Skin epidermis (tissue), 12 donors: ENCODE measurements at regions not wholly inside any gene's neighbourhood (a gene's known extent, or its start where the extent isn't known, plus 50 kb on each side); places are given as distances from the start of the nearest gene placed in this dataset.

Experiments
- H3K27ac ChIP-seq, 21 experiments: fragments of 200-600 bp; sonication (generic) in 11 of 21; one replicate each; pipeline ENCODE4 v1.5.0; 2020; ENCODE audit warnings: mild to moderate bottlenecking in 3 of 21, inconsistent platforms in 2 of 21, moderate library complexity in 2 of 21
- H3K4me3 ChIP-seq, 7 experiments: fragments of 200-600 bp; sonication (generic) in 2 of 7; one replicate each; pipeline ENCODE4 v1.5.0; 2020; ENCODE audit warnings: inconsistent platforms in 2 of 7, mild to moderate bottlenecking in 2 of 7, moderate library complexity in 1 of 7

DNA sequence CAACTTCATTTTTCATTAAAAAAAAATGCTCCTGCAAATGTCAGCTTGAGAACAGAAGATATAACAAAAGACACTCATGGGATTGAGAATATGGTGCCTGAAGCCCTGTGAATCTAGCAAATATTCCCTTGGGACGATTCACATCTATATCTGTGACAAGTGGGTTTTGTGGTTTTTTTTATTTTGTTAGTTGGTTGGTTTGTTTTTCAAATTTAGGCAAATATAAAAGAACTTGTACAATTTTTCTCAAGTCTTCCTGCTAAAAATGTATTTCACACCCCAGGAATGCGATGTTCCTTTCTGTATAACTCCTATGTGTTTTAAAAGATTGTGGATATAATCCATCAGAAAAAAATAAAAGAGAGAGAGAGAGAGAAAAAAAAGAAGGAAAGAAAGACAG, 1061.8 kb upstream of the ARRDC3 start:
- Histone ChIP-seq H3K4me3 (no peak overlapping the region), H3K27ac (no peak overlapping the region)

DNA sequence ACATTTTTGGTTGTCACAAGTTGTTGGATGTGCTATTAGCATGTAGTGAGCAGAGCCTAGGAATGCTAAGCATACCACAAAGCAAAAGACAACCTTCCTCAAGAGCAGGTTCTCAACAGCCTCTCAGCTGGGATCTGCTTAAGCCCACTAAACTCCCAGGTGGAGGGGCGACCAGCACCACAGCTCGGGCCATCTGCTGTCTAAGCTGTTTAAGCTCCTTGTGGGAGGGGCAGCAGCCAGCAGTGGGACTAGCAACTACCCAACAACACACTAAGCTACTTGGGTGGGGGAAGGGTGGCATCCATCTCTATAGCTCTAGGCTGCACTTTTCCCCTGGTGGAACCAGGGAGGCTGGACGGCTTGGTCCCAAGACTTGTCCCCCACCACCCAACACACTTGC, 1052.7 kb upstream of the ARRDC3 start:
- no peak overlapping the region for H3K27ac ChIP-seq
- no peak overlapping the region for H3K4me3 ChIP-seq

DNA sequence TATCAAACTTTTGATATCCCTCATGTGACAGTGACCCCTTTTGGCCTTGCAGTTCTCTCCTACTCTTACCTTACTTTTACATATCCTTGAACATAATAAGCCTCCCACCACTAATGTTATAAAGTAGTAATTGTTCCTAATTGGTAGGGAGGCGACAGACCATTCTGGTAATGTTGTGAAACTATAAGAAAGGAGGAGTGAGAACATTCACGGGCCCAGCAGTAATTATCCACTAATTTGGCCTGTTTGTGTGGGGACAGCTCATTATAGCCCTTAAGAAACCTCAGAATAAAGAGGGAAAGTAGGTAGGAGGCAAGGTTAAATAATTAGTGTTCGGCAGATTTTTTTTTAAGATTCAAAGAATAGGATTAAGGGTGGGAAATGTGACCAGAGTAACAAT, 1046.5 kb upstream of the ARRDC3 start:
- H3K4me3 ChIP-seq: no peak overlapping the region
- H3K27ac ChIP-seq: no peak overlapping the region

DNA sequence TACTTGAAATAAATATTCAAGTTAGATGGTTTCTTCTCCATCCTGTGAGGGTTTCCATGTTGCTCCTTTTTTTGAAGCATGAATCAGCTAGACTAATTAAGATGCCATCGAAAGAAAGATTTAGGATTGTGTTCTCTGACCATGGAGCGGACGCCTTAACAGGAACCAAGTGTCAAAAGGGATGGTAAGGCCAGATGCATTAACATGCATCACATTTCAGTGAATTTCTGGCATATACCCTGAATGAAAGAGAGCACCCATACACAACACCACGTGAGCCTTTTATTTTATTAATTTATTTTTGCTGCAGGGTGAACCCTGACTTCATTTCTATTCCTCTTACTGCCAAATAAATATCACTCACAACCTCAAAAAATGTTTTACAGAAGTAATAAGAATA, 1045.3 kb upstream of the ARRDC3 start:
- Histone ChIP-seq H3K27ac (no peak overlapping the region), H3K4me3 (no peak overlapping the region)

DNA sequence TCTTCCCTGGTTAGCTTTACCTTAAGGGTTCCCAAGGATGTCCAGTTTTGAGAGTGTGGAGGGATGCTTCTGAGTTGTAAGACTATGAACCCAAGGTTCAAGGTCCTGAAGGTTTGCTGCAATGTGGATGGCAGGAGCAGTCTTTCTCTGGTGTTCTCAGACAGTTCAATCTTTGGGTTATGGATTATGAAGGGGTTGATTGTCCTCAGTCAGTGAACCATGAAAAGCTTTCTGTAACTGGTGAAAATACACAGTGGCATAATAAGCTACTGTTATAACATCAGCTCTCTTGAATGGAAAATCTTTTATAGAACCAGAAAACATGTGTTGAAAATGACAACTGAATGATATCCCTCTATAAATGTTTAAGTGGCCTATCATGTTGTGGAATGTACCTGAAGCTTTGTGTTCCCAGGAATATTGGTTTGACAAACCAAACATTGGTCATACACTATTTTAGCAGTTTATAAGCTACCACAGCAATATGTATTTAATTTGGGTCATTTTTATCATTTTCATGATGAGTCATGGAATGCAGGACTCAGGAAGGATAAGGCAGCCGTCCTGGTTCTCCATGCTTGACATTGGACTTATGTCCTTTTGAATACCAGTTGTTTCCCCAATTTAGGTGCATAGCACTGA, 1041.8 kb upstream of the ARRDC3 start:
- no peak overlapping the region for H3K4me3 ChIP-seq

DNA sequence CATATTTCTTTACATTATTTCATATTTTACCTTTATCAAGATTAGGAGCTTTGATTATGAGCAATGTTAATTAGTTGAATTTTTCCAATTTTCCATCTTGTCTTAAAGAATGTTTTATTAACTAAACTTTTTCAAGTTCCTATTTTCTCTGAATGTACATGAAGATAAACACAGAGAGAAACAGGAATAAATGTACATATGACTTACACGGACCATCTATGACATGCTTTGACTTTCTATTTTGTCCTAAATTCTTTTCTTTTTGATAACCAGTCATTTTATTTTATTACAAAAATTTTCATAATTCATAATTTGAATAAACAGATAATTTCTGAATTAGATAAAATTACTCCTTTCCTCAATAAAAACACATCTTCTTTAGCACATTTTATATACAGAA, 1038.8 kb upstream of the ARRDC3 start:
- no peak overlapping the region for H3K4me3 ChIP-seq

More for the DNA sequence above, 1041.8 kb upstream of the ARRDC3 start:
- H3K27ac ChIP-seq: no peak overlapping the region

DNA sequence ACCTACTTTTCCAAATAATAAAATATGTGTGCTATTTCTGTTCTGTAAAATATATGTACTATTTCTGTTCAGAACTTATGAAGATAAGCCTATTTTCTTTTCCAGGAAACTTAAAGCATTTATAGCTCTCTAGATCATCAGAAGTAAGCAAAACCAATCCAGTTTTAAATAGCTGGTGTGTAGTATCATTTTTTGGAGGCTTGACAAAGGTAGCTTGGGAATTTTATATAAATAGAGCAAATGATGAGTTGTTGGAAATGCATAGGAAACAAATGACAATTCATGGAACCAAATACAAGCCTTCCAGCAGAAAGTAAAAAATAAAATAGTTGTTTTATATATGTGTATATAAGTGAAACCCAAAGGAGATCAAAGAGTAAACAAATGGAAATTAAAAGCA, 1038.1 kb upstream of the ARRDC3 start:
- H3K4me3 ChIP-seq: no peak overlapping the region
- no peak overlapping the region for H3K27ac ChIP-seq

More for the DNA sequence above, 1038.8 kb upstream of the ARRDC3 start:
- no peak overlapping the region for H3K27ac ChIP-seq

DNA sequence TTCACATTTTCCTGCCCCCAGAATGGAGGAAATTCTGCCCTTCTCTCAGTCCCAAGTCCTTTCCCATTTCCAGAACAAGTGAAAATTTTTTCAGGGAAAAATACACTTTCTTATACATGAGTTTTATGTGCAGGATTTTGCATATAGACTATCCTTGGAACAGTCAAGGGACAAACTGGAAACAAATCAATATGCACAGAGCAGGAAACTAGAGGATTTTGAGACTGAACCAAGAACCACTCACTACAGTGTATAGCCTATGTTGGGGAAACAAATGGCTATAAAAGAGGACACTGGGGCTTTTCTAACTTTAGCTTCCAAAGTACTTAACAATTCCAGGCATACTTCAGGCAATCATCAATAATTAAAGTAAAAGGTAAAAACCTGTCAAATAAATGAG, 1036.1 kb upstream of the ARRDC3 start:
- Histone ChIP-seq H3K4me3 (no peak overlapping the region), H3K27ac (no peak overlapping the region)

DNA sequence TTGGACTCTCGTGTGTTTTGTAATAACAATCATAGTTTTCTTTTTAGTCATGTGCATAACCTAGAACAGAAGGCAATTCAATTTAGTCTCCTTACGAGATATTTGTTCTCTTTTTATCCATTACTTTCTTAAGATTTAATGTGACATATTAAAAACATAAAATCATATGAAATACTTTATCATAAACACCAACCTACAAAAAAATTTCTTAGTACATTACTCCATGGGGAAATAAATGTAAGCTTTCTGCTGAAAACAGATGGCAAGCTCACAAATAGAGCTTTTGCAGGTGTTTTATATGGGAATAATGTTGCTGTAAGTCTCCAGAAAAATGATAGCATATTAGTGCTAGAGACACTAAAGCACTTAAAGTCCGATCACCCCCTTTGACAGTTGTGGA, 1035.2 kb upstream of the ARRDC3 start:
- Histone ChIP-seq H3K4me3 (no peak overlapping the region), H3K27ac (no peak overlapping the region)

DNA sequence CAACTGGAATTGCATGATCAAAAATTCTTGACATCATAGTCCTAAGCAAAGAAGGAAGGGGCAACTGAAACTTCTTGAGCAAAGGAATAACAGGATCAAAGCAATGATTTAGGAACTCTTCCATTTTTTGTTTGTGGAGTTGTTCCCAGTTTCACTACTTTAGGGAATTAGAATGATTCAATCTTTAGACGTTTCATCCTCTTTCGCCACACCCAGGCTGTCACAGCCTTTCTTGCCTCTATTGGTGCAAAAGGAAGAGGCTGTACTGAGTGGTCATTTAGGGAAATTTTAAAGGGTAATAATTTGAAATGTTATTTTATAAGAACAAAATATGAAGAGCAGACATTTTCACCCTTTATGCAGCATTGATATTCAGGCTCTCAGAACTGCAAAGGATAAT, 1026.0 kb upstream of the ARRDC3 start:
- no peak overlapping the region for H3K27ac ChIP-seq
- H3K4me3 ChIP-seq: no peak overlapping the region

DNA sequence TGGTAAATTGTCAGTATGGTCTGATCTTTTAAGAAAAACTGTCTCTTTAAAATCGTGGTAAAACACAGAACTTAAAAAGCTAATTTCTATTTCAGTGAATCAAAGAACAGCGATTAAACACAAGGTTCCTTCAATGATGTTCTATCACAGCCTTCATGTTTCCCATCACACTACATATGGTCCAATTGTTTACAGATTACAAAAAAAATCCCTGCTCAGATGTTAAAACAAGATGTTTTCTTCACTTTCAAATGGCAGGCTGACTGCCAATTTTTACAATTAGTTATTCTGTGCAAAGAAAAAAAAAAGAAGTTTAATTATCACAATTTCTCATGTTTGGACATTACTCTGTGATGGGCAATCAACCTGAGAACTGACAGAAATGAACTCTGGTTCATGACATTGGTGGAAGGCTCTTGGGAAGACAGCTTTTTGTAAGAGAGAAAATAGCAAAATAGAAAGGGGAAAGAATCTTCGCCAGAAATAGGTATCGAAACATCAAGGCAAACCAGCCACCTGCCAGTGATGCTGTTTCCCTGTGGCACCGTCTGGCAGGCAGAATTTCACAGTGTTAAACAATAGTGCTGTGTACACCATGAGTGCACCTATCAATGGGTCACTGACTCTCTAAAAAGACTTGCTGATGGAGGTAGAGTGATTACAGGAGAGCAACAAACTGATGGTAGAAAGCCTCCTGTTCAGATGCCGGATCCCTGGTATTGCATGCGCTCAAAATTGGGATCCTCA, 1020.0 kb upstream of the ARRDC3 start:
- no peak overlapping the region for H3K27ac ChIP-seq
- no peak overlapping the region for H3K4me3 ChIP-seq

DNA sequence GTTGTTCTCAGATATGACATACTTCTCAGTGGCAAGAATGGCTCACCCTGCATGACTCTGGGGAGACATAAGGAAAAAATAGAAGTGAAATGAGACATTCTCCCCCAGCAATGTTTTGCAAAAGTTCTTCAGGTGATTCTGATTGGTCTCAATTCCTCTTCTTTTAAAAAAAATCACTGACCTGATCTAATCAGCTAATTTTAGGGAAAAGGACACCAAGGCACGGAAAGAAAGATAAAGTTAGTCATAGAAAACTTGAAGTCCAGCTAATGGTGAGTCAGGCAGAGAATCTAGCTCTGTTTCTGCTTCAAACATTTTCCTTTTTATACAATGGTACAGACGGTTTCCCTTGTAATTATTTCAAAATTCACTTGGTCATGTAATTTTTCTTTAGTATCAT, 1018.9 kb upstream of the ARRDC3 start:
- Histone ChIP-seq H3K27ac (no peak overlapping the region), H3K4me3 (no peak overlapping the region)

DNA sequence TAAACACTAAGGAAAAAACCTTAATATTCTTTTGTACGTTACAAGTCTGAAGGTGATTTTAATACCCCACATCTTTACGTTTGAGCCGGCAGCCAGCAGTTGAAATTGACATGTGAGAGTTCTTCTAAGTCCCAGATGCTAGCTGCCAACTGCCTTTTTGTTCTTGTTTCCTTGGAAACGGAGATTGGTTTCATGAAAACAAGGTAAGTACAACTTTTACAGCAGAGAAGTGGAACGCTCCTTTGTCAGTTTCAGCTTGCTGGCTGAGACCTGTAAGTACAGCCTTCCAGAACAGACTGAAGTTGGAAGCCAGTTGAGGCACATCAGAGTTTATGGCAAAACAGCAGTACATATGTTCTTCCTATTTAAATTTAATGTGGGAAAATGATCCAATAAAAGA, 1018.4 kb upstream of the ARRDC3 start:
- Histone ChIP-seq H3K4me3 (no peak overlapping the region), H3K27ac (no peak overlapping the region)

DNA sequence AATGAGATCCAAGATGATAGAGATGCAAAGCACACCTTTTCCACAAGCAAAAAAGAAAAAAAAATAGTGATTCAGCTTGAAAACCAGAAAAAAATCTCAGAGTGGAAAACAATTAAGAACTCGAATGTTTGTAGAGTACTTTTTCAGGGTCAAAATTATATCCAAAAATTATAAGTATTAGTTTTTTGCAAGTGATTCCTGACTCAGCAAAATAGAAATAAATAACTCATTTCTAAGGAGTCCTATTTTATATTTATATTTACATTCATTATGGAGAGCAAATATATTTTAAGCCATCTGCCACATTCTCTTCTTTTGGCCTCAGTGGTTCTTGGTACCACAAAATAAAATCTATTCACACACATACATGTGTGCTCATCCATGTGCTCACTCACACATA, 1011.8 kb upstream of the ARRDC3 start:
- Histone ChIP-seq H3K4me3 (no peak overlapping the region), H3K27ac (no peak overlapping the region)

DNA sequence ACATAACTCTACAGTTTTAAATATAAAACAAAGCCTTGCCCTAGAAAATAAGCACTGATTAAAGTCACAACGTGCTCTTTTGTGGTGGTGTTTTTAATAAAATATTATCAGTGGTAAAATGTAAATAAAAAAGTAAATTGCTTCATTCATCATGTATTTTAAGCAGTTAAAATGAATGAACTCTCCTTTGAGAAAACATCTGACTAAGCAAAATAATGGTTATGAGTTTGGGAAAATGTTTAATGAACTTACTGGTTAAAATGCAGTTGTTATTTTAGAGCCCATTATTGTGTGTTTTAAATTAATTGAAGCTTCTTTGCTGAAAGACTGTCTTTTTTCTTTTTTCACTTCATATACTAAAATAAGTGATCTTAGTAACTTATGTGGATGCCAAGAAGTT, 1007.5 kb upstream of the ARRDC3 start:
- Histone ChIP-seq H3K27ac (no peak overlapping the region), H3K4me3 (no peak overlapping the region)

DNA sequence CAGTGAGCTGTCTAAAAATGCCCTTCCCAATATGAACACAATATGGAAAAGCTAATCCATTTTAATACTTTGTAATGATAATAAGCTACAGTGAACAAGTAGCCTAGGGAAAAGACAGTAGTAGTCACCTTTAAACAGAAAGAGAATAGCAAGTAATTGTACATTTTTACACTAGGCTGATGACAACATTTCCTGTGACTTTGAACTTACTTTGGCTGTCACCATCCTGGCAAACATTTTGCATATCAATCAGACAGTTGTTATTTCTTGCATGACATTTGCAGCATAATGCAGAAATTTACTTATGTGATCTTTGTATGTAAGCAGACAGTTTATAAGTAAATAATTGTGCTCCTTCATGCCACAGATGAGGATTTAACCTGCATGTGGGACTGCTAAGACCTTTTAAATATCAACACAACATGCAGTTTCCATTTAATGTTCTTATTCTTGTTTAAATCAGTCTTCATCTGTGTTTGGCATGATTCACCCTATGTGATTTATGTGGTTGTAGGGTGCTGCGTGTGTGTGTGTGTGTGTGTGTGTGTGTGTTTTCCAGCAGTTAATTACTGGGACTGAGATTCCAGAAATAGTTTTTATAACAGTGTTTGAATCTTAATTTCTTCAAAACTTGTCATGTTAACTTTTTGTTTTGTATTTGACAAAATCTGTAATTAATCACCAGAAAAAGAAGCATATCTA, 997.1 kb upstream of the ARRDC3 start:
- Histone ChIP-seq H3K27ac (no peak overlapping the region), H3K4me3 (no peak overlapping the region)

DNA sequence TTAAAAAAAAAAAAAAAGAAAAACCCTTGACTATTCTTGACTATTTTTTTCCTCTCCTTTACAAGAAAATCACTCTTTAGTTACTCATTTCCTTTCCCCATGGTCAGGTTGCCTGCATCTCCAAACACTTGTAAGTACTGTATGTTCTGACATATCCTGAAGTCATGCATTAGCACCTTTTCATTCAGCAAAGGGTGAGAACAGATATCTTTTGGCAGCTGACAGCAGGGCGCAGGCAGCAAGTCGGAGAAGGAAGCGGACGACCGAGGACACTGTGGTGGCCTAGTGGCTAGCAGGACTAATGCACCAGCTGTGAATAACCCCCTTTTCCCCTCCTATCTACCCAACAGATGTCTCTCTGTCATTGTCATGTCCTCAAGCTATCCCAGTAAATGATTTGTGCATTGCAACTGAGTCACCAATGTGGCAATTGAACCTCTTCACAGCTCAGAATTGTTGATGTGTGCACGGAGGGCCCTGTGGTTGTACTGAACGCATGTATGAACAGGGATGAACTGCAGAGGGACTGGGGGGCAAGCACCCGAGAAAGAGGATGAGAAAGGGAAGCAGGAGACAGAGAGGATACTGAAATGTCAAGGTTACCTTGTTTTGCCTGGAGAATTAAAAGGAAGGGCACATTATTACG, 996.0 kb upstream of the ARRDC3 start:
- no peak overlapping the region for H3K27ac ChIP-seq
- H3K4me3 ChIP-seq: no peak overlapping the region

DNA sequence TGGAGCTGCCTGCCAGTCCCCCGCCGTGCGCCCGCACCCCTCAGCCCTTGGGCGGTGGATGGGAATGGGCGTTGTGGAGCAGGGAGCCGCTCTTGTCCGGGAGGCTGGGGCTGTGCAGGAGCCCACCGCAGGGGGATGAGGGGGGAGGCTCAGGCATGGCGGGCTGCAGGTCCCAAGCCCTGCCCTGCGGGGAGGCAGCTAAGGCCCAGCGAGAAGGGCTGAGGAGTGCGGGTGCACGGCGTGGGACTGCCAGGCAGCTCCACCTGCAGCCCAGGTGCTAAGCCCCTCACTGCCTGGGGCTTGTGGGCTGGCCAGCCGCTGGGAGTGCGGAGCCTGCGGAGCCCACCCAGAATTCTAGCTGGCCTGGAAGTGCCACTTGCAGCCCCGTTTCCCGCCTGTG, 991.7 kb upstream of the ARRDC3 start:
- H3K27ac ChIP-seq: no peak overlapping the region
- H3K4me3 ChIP-seq: no peak overlapping the region

DNA sequence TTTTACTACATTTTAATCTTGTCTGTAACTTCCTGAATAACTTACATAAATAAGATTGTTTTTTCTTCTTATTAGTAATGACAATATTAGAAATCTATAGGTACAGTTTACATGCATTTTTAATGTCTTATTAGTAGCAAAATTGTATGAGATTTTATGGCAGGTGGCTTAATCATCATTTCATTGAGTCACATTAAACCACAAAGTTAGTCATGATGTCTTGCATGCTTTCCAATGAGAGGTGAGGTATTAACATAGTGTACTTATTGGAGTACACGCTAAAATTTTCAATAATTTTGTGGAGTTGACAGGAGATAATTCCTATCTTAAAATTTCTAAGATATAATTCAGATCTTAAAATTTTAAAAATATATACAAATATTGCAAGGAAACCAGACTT, 989.6 kb upstream of the ARRDC3 start:
- Histone ChIP-seq H3K4me3 (no peak overlapping the region), H3K27ac (no peak overlapping the region)

DNA sequence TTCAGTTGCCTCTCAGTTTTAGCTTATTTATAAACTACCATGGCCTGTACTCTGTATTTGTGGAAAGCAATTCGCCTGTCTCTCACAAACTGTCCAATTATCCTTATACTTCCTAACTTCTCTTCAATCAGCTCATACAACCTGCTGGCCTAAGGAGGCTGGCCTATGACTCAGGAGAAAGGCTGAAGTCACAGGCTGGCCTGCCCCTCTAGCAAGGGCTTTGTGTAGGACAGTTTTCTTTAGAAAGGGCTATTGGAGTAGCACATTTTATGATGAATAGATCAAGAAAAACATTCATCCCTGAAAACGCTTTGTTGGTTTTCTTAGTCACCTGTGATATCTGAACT, 988.7 kb upstream of the ARRDC3 start:
- Histone ChIP-seq H3K27ac (no peak overlapping the region), H3K4me3 (no peak overlapping the region)
